MCF 10A (cell line): ENCODE measurements at regions not wholly inside any gene's neighbourhood (a gene's known extent, or its start where the extent isn't known, plus 50 kb on each side); places are given as distances from the start of the nearest gene placed in this dataset.

Experiments used
- BruUV-seq: library from RNA; stranded (reverse); fragments of 400-500 nt; replicated peaks from 2 replicates; lab custom pipeline; 2021; lab: Mats Ljungman, UMichigan
- CTCF ChIA-PET: fragments of 300-600 bp; sonication (Branson Sonifier 250); formaldehyde crosslinking; extraction: SDS; loops from one replicate; lab custom pipeline; 2021; ENCODE audit warnings: antibody characterized with exemption, inconsistent platforms; lab: Yijun Ruan, JAX
- POLR2A ChIA-PET: fragments of 300-600, 350-650 bp; sonication (Branson Sonifier 250); formaldehyde crosslinking; extraction: SDS; loops from one replicate; lab custom pipeline; 2020; ENCODE audit warnings: antibody characterized with exemption, inconsistent platforms; lab: Yijun Ruan, JAX
- DNase-seq: peaks from one replicate; pipeline ENCODE4 v3.0.0-alpha.2; 2018; ENCODE audit not compliant: unreplicated experiment
- H3K27ac Mint-ChIP-seq: one replicate; pipeline ENCODE4 v1.8.0; 2022; ENCODE audit warnings: mild to moderate bottlenecking, low read depth, mixed read lengths; ENCODE audit not compliant: unreplicated experiment
- H3K27me3 Mint-ChIP-seq: one replicate; pipeline ENCODE4 v1.8.0; 2022; ENCODE audit warnings: mixed read lengths; ENCODE audit not compliant: insufficient read depth, unreplicated experiment
- H3K36me3 Mint-ChIP-seq: one replicate; pipeline ENCODE4 v1.8.0; 2022; ENCODE audit warnings: mild to moderate bottlenecking, moderate library complexity, mixed read lengths; ENCODE audit not compliant: insufficient read depth, unreplicated experiment
- H3K4me1 Mint-ChIP-seq: one replicate; pipeline ENCODE4 v1.8.0; 2022; ENCODE audit warnings: mixed read lengths; ENCODE audit not compliant: insufficient read depth, unreplicated experiment
- H3K4me3 Mint-ChIP-seq: one replicate; pipeline ENCODE4 v1.8.0; 2022; ENCODE audit warnings: mild to moderate bottlenecking, moderate library complexity, mixed read lengths; ENCODE audit not compliant: unreplicated experiment
- H3K9me3 Mint-ChIP-seq: one replicate; pipeline ENCODE4 v1.8.0; 2022; ENCODE audit warnings: mixed read lengths; ENCODE audit not compliant: unreplicated experiment
- CTCF ChIP-seq: fragments of 200-600 bp; IDR thresholded peaks from one replicate; pipeline ENCODE4 v1.8.0; 2022; ENCODE audit warnings: antibody characterized with exemption, mild to moderate bottlenecking; ENCODE audit not compliant: unreplicated experiment
- intact Hi-C: fragments of 100-400 bp; cut with micrococcal nuclease; formaldehyde crosslinking; loops from 2 replicates; pipeline ENCODE4 v1.14.1; 2022

DNA sequence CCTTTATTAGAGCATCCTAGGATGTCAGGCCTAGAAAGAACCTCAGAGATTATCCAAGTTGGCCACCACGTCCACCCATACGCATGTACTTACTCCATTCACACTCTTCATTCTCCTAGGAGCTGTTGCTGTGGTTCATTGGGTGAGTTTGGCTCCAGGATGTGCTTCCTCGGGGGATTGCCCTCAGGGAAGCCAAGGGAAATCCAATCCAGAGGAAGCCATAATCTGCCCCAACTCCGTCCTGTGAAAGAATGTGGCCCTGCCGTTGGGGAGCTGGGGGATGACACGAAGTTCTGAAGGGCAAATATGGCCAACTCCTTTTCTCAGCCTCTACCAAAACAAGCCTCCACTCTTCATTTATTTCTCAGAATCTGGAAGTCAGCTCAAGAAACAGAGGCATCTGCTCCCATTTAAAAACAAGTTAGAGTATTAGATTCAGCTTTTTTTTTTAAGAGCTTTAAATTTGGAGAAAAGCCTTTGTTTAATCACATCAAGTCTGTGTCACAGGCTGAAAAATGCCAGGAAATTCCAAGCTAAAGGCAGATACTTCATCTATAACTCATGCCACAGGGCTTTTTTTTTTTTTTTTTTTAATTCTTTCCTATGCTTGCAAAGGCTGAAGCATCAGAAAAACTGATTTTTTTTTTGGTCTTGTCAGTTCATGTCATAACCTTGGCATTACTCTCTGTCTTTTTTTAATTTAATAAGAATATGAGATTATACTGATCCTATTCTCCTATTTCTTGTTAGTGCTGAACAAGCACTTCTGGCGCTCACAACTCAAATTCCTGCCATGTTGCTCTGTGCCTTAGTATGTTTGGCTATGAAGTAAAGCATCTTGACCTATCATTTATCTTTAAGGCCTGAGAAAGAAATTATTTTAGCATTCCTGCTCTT is 480.9 kb upstream of the MARCKS start:
- DNase-seq, result no peak
- H3K4me3 Mint-ChIP-seq, result no peak overlapping the region

GRCh38 chr6:113376847-113377165 is 480.3 kb upstream of the MARCKS start:
- H3K27ac Mint-ChIP-seq, result no peak overlapping the region
- no peak for TF ChIP-seq CTCF
- DNase-seq, result no peak
- CTCF ChIA-PET, result interaction anchor here (0.6 to 1.0 kb wide), 2 partner anchors 14 to 482 kb away, joined by 3 read pairs; no protein-coding TSS in a partner anchor
- no peaks in the 10 kb centered on the region for H3K4me1 Mint-ChIP-seq
- H3K4me3 Mint-ChIP-seq, result no peak overlapping the region
- H3K9me3 Mint-ChIP-seq, result no peaks in the 10 kb centered on the region
- no peaks in the 10 kb centered on the region for H3K27me3 Mint-ChIP-seq
- no TSS peak for BruUV-seq
- no peaks in the 10 kb centered on the region for H3K36me3 Mint-ChIP-seq
- POLR2A ChIA-PET, result no interaction called here
- intact Hi-C loops, result no loop called here

More for the DNA sequence above, 480.9 kb upstream of the MARCKS start:
- CTCF ChIA-PET, result interaction anchor here (0.6 kb wide), 3 partner anchors 14 to 703 kb away, joined by 3 read pairs; no protein-coding TSS in a partner anchor
- BruUV-seq, result no TSS peak
- no peaks in the 10 kb centered on the region for H3K27me3 Mint-ChIP-seq
- H3K9me3 Mint-ChIP-seq, result no peaks in the 10 kb centered on the region
- POLR2A ChIA-PET, result interaction anchor here (0.6 kb wide), 1 partner anchor 494 kb away, joined by 3 read pairs; no protein-coding TSS in a partner anchor
- no peaks in the 10 kb centered on the region for H3K4me1 Mint-ChIP-seq
- no peaks in the 10 kb centered on the region for H3K36me3 Mint-ChIP-seq
- intact Hi-C loops, result no loop called here
- TF ChIP-seq CTCF, result no peak
- H3K27ac Mint-ChIP-seq, result no peak overlapping the region

DNA sequence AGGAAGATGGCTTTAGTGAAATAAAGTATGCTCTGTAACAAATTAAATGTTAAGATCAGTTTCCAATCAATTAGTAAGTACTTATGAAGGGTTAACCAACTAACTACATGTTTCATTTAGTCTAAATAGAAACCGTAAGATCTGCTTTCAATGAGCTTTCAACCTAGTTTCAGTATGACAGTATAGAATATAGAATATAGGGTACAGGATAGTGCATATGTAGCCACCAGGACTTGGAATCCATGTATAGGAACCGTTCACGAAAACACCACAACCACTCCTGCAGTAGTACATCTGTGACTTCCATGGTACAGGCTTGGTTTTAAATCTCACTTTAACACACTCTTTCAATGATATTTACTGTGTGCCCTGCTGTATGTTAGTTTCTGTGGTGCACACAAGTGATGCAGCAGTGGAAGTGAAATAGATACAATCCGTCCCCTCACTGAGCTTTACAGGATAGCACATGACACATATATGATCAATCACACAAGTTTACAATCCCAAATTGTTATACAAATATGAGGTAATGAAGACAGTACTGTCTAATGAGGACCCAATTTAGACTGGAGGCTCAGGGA is 479.7 kb upstream of the MARCKS start:
- BruUV-seq, result no TSS peak
- Mint-ChIP-seq H3K9me3 (no peaks in the 10 kb centered on the region), H3K36me3 (no peaks in the 10 kb centered on the region), H3K4me3 (no peak overlapping the region), H3K4me1 (peaks cover 6% of the 10 kb centered on the region), H3K27ac (no peak overlapping the region), H3K27me3 (no peaks in the 10 kb centered on the region)
- no peak for DNase-seq
- no peak for TF ChIP-seq CTCF
- ChIA-PET CTCF (interaction anchor here (0.6 to 1.0 kb wide), 3 partner anchors 32 to 690 kb away, joined by 3 to 5 read pairs (median 3); no protein-coding TSS in a partner anchor), POLR2A (no interaction called here)
- intact Hi-C loops, result no loop called here

DNA sequence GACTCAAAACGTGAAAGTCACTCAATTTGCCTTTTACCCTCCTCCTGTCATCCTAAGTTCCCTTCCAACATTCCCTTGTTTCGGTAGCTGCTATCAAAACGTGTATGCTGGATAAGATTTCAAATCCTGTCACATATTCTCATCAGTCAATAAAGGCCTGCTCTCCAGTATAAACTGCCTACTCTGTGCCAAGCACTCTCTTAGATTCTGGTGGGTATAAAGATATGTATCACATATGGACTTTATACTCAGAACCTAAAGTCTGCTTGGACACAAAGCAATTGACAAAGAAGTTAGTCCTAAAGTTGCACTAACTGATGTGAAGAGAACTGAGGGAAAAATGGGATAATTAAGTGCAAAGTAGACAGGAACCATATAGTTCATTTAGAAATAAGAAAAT is 476.6 kb upstream of the MARCKS start:
- Mint-ChIP-seq H3K27me3 (no peaks in the 10 kb centered on the region), H3K36me3 (no peaks in the 10 kb centered on the region), H3K27ac (no peak overlapping the region), H3K4me3 (no peak overlapping the region), H3K9me3 (no peaks in the 10 kb centered on the region), H3K4me1 (peaks cover 13% of the 10 kb centered on the region)
- CTCF ChIA-PET, result interaction anchor here (0.6 kb wide), 1 partner anchor 285 kb away, joined by 3 read pairs; no protein-coding TSS in a partner anchor
- no peak for TF ChIP-seq CTCF
- no peak for DNase-seq
- BruUV-seq, result no TSS peak
- POLR2A ChIA-PET, result no interaction called here
- intact Hi-C loops, result no loop called here
